ENCODE measurements at regions not wholly inside any gene's neighbourhood (a gene's known extent, or its start where the extent isn't known, plus 50 kb on each side); places are given as distances from the start of the nearest gene placed in this dataset.

DNA sequence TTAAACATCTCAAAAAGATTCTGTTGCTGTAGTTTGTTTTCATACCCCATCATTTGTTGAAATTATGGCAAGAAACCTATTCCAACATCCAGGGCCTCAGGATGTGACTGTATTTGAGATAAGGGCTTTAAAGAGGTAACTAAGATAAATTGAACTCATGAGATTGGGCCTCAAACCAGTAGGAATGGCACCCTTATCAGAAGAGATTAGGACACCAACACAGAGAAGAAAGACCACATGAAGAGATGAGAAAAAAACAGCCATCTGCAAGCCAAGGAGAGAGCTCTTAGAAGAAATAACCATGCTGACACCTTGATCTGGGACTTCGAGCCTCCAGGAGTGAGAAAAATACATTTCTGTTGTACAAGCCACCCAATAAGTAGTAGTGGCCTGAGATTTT is 157.7 kb downstream of the CGGBP1 start:
- H3K27me3 ChIP-seq (ENCODE audit: insufficient read depth, low read length) = no peaks in the 10 kb centered on the region
- no peak overlapping the region for H3K4me3 ChIP-seq (ENCODE audit: insufficient read depth, low read length)
- H3K36me3 ChIP-seq (ENCODE audit: insufficient read depth, low read length) = no peaks in the 10 kb centered on the region
- H3K9me3 ChIP-seq (ENCODE audit: low read depth, low read length) = no peaks in the 10 kb centered on the region
- no peak overlapping the region for H3K27ac ChIP-seq (ENCODE audit: low read depth, low read length)
- no peaks in the 10 kb centered on the region for H3K4me1 ChIP-seq (ENCODE audit: insufficient read depth, low read length)
- H4K20me1 ChIP-seq (ENCODE audit: insufficient read depth, low read length) = no peaks in the 10 kb centered on the region
- no peak overlapping the region for H2AFZ ChIP-seq (ENCODE audit: low read length)
- no peaks in the 10 kb centered on the region for H3K79me2 ChIP-seq (ENCODE audit: insufficient read depth, low read length)
- no peak for DNase-seq (ENCODE audit: insufficient read length, low spot score, missing footprints)
- TF ChIP-seq, protein P1, sequence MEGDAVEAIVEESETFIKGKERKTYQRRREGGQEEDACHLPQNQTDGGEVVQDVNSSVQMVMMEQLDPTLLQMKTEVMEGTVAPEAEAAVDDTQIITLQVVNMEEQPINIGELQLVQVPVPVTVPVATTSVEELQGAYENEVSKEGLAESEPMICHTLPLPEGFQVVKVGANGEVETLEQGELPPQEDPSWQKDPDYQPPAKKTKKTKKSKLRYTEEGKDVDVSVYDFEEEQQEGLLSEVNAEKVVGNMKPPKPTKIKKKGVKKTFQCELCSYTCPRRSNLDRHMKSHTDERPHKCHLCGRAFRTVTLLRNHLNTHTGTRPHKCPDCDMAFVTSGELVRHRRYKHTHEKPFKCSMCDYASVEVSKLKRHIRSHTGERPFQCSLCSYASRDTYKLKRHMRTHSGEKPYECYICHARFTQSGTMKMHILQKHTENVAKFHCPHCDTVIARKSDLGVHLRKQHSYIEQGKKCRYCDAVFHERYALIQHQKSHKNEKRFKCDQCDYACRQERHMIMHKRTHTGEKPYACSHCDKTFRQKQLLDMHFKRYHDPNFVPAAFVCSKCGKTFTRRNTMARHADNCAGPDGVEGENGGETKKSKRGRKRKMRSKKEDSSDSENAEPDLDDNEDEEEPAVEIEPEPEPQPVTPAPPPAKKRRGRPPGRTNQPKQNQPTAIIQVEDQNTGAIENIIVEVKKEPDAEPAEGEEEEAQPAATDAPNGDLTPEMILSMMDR (IDR thresholded peaks at IDR 0.05; ENCODE audit: extremely low read depth, low read depth, low read length) = no peak
- H3K4me2 ChIP-seq (ENCODE audit: insufficient read depth, low read length) = no peak overlapping the region

- Histone ChIP-seq H3K4me1 (ENCODE audit: insufficient read depth, low read length) (no peaks in the 10 kb centered on the region), H3K9me3 (ENCODE audit: low read depth, low read length) (no peaks in the 10 kb centered on the region), H3K27ac (ENCODE audit: low read depth, low read length) (no peak overlapping the region), H2AFZ (ENCODE audit: low read length) (no peak overlapping the region), H3K4me2 (ENCODE audit: insufficient read depth, low read length) (no peak overlapping the region), H3K36me3 (ENCODE audit: insufficient read depth, low read length) (no peaks in the 10 kb centered on the region), H4K20me1 (ENCODE audit: insufficient read depth, low read length) (no peaks in the 10 kb centered on the region), H3K4me3 (ENCODE audit: insufficient read depth, low read length) (no peak overlapping the region), H3K27me3 (ENCODE audit: insufficient read depth, low read length) (no peaks in the 10 kb centered on the region), H3K79me2 (ENCODE audit: insufficient read depth, low read length) (no peaks in the 10 kb centered on the region)
- no peak for DNase-seq (ENCODE audit: insufficient read length, low spot score, missing footprints)
- TF ChIP-seq, protein P1 (IDR thresholded peaks at IDR 0.05; ENCODE audit: extremely low read depth, low read depth, low read length) = peak; percentile 25
Measured at GRCh38 chr3:87900061-87900460, 158.7 kb downstream of the CGGBP1 start.

- Histone ChIP-seq H3K27ac (ENCODE audit: low read depth, low read length) (no peak overlapping the region), H4K20me1 (ENCODE audit: insufficient read depth, low read length) (no peaks in the 10 kb centered on the region)
- TF ChIP-seq, protein P1 (IDR thresholded peaks at IDR 0.05; ENCODE audit: extremely low read depth, low read depth, low read length) = no peak
Measured at GRCh38 chr3:87898971-87899370, 159.8 kb downstream of the CGGBP1 start.

GRCh38 chr3:87895983-87896382 is 162.8 kb downstream of the CGGBP1 start:
- Histone ChIP-seq H3K36me3 (ENCODE audit: insufficient read depth, low read length) (no peaks in the 10 kb centered on the region), H3K27me3 (ENCODE audit: insufficient read depth, low read length) (no peaks in the 10 kb centered on the region), H3K4me1 (ENCODE audit: insufficient read depth, low read length) (no peaks in the 10 kb centered on the region), H3K9me3 (ENCODE audit: low read depth, low read length) (no peaks in the 10 kb centered on the region), H3K4me3 (ENCODE audit: insufficient read depth, low read length) (no peak overlapping the region), H3K4me2 (ENCODE audit: insufficient read depth, low read length) (no peak overlapping the region), H3K27ac (ENCODE audit: low read depth, low read length) (no peak overlapping the region), H2AFZ (ENCODE audit: low read length) (no peak overlapping the region), H3K79me2 (ENCODE audit: insufficient read depth, low read length) (no peaks in the 10 kb centered on the region), H4K20me1 (ENCODE audit: insufficient read depth, low read length) (no peaks in the 10 kb centered on the region)
- TF ChIP-seq, protein P1 (IDR thresholded peaks at IDR 0.05; ENCODE audit: extremely low read depth, low read depth, low read length) = no peak
- no peak for DNase-seq (ENCODE audit: insufficient read length, low spot score, missing footprints)

More at GRCh38 chr3:87898971-87899370, 159.8 kb downstream of the CGGBP1 start:
- H3K4me2 ChIP-seq (ENCODE audit: insufficient read depth, low read length) = no peak overlapping the region
- no peaks in the 10 kb centered on the region for H3K4me1 ChIP-seq (ENCODE audit: insufficient read depth, low read length)
- H3K79me2 ChIP-seq (ENCODE audit: insufficient read depth, low read length) = no peaks in the 10 kb centered on the region
- H3K9me3 ChIP-seq (ENCODE audit: low read depth, low read length) = no peaks in the 10 kb centered on the region
- H3K27me3 ChIP-seq (ENCODE audit: insufficient read depth, low read length) = no peaks in the 10 kb centered on the region
- H3K4me3 ChIP-seq (ENCODE audit: insufficient read depth, low read length) = no peak overlapping the region
- H3K36me3 ChIP-seq (ENCODE audit: insufficient read depth, low read length) = no peaks in the 10 kb centered on the region
- no peak for DNase-seq (ENCODE audit: insufficient read length, low spot score, missing footprints)
- no peak overlapping the region for H2AFZ ChIP-seq (ENCODE audit: low read length)

All from osteoblast (primary cell).